GM21381 (cell line): ENCODE measurements at regions not wholly inside any gene's neighbourhood (a gene's known extent, or its start where the extent isn't known, plus 50 kb on each side); places are given as distances from the start of the nearest gene placed in this dataset.
"Not testable (repeated sequence)": the region's sequence is repeated elsewhere in the genome, so short reads cannot be mapped to it uniquely, and the experiment has no call there.

Source experiments
- ATAC-seq: cut with Tn5 transposase; IDR thresholded peaks from one replicate; pipeline ENCODE4 v1.9.1; 2021; ENCODE audit warnings: mild to moderate bottlenecking, moderate library complexity; ENCODE audit not compliant: unreplicated experiment

DNA sequence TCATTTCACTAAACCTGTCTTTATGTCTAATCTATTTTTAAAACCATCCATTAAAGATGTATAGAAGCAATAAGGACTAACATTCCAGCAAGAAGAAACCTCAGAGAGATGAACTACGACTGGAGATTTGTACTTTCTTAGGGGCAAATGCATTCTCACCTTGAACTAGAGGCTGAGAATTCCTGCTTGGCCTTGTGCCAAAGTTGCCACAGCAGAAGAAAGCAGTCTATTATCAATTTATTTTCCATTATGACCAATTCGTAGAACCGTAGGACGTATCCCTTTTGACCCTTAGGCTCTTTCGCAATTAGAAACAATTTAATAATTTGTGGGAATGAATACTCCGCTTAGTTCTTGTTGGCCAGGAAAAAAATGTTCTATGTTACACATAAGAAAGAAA, 1647.4 kb upstream of the CDH9 start:
- no peak for ATAC-seq

DNA sequence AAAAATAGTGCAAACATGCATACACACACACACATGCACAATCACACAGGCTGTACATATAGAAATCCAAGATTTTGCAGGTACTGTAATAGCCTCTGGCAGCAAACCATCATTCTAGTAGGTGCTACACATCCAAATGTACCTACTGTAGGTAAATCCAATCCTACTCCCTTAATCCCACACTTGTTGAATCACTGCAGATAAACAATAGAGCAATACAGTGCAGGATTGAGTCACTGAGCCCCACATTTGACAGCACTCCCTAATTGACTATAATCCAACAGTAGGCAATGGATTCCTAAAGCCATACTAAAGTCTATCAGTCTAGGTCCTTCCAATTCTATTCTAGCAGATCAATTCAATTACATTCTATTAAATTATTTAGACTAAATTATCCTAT, 1640.5 kb upstream of the CDH9 start:
- ATAC-seq, result no peak

DNA sequence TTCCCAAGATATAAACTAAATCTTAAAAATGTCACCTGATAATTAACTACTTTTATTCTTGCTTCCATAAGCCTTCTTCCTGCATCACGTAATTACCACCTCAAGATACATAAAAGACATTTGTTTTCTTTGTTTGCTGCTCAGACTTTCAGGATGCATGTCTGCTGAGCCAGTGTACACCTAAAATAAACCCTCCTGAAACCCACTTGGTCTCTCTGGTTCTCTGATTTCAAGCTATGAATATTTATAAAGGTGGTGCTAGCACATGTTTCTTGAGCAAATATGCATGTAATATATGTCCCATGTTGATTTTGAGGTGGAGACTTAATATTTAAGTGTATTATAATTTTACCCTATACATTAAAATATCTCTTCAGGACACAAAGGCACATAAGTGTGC, 1627.7 kb upstream of the CDH9 start:
- ATAC-seq, result no peak

DNA sequence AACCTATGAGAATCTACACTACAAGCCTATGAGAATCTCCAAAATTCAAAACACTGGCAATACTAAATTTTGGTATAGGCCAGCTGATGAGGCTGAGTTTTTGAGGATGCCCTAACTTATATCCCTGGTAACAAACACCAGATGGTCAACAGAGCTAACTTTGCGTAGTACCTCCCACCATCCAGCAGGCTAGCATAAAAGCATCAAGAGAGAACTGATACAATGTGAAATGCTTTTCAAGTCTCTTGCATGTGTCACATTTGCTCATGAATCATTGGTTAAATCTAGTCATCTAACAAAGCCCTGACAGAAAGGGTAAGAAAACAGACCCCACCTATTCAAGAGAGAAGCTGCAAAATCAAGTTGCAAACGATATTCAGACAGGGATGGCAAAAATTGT, 1609.7 kb upstream of the CDH9 start:
- ATAC-seq, result no peak

DNA sequence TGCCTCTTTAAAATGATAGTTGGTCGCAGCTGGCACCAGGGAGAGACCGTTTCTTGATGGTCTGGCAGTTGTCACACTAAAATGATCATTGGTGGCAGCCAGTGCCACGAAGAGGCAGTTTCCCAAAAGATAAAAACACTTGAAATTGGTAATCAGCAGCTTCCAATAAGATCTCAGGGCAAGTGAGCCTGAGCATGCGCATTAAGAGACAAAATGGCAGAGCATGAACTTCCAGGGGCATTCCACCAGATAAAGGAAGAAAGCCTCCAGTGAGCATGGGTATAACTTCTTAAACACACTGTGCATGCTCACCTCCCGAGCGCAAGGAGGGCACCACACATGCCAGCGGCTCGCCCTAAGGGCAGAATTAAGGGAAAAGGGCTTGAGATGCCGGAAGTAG, 1594.2 kb upstream of the CDH9 start:
- ATAC-seq, result no peak

DNA sequence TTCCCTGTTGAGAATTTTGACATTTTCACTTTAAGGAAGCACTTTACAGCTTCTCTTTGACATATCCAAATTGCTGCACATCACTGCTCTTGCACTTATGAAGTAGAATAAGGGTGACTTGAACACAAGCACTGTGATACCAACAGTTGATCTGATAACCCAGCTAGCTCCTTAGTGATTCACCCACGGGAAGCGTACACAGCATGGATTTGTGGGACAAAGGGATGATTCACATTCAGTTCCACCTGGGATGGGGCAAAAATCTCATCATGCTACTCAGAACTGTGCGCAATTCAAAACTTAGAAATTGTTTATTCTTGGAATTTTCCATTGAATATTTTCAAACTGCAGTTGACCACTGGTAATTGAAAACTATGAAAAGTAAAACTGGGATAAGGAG, 1565.5 kb upstream of the CDH9 start:
- no peak for ATAC-seq

DNA sequence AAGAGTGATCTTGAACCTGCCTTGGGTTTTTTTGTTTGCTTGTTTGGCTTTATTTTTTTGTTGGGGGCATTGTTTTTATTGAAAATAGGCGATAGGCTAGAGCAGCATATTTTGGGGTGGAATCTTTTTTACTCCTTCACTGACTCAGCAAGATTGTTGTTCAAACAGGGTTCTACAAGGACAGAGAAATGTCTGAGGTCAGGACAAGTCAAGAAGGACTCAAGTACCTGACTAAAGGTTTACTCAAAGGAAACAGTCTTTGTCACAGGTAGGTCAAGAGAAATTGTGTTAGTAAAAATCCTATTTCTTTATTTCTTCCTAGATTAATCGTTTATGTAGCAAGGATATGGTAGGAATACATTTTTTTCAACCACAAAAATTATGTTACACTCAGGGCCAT, 1564.0 kb upstream of the CDH9 start:
- no peak for ATAC-seq

DNA sequence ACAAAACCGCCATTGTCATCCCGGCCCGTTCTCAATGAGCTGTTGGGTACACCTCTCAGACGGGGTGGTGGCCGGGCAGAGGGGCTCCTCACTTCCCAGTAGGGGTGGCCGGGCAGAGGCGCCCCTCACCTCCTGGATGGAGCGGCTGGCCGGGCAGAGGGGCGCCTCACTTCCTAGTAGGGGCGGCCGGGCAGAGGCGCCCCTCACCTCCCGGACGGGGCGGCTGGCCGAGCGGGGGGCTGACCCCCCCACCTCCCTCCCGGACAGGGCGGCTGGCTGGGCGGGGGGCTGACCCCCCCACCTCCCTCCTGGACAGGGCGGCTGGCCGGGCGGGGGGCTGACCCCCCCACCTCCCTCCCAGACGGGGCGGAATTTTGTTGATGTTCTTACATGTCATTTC, 1558.3 kb upstream of the CDH9 start:
- ATAC-seq, result not testable (repeated sequence)

DNA sequence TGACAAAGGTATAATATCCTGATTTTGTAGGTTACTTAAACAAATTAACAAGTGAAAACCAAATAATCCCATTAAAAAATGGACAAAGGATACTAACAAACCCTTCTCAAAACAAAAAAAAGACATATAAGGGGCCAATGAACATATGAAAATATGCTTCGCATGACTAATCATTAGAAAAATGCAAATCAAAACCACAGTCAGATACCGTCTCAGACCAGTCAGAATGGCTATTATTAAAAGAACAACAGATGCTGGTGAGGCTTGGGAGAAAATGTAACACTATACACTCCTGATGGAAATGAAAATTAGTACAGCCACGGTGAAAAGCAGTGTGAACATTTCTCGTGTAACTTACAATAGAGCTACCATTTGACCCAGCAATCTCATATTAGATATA, 1542.2 kb upstream of the CDH9 start:
- no peak for ATAC-seq

DNA sequence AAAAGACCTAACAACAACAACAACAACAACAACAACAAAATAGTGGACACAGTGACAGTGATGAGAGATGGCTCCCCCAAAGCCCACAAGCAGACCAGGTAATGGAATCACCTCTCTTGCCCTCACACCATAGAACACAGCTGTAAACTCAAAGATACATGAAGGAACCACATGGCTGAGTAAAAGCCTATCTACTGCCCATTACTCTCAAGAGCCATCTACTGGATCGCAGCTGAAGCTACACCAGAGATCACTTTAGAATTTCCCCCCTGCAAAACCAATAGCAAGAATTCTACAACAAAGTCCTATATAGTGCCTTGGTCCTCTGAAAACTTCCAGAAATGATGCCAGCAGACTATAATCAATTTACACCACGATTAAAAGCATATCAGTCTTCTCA, 1537.6 kb upstream of the CDH9 start:
- no peak for ATAC-seq

DNA sequence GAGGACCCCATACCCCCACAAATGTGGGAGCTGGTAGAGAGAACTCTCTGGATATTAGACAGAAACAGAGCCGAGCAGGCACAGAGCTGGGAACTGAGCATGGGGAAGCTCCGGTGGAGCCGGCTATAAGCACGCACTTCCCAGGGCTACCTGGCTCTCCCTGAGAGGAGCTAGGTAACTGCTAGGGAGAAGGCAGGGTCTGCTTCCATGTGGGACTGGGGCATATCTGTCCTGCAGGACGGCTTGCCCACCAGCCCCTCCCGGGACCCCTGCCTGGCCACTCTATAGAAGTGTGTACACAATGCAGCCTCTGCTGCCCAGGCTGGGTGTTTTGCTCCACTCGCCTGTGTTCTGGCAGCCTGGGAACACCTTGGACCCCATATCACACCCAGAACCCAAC, 1537.0 kb upstream of the CDH9 start:
- no peak for ATAC-seq

DNA sequence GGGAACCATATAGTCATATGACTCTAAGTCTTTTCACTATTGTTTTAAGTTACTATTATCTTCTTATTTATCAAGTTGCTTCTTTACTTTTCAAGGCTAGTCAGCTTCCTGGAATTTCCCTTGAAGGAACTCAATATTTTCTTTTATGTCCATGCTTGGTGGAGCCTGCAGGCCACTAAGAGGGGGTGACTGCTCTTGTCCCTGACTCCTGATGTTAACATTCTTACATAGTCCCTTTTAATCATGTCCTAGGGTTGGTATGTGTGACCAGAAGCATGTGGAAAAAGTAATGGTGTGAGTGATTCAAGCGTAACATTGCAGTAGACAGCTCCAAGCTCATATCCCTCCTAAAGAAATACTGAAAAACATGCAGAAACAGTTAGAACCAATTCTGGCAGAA, 1536.2 kb upstream of the CDH9 start:
- ATAC-seq, result no peak

DNA sequence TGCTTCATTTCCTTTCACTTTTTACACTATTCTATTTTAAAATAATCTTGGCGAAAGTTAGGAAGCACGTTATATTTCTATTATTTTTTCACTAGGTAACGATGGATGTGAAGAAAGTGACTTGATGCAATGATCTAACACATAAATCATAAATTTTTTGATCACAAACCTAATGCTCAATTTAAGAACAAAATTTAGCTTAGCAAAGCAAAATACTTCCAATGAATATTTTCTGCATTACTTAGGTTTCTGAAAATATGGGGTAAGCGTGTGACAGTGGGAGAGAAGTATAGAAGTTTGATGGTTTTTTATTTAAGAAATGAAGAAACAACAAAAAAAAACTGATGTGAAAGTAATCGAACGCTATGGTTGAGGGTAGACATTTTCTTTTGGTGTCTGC, 1528.7 kb upstream of the CDH9 start:
- ATAC-seq, result no peak

DNA sequence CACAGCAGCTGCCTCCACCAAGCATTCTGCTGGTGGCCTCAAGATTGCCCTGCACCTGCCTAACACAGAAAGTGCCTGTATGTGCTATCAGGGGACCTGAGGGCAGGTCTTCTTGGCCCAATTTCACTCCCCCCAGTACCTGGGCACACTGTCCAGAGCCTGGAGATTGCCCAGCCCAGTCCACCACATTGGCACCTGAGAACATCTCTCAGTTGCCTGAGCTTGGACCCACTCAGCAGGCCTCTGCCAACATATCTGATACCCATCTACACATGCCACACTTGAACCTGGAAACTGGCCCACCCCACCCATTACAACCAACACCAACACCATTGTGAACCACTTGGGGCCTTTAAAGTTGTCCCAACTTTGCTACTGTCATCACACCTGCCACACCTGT, 1523.1 kb upstream of the CDH9 start:
- ATAC-seq, result no peak

DNA sequence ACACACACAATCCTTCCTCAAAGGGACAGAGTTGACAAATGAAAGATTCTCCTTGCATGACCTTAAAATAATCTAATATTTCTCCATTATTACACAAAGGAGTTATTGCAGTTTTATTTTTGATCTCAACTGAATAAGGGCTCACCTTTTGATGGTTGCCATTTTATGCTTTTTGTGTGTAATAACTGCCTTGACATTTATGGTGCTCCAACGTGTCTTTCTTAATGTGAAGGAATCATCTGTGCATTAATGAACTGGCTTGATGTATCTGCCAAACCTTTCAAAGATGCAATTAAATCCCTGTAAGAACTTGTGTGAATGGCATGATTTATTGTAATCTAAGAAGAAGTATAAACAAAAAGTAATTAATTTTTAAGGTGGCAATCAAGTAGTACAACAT, 1519.8 kb upstream of the CDH9 start:
- ATAC-seq, result no peak

DNA sequence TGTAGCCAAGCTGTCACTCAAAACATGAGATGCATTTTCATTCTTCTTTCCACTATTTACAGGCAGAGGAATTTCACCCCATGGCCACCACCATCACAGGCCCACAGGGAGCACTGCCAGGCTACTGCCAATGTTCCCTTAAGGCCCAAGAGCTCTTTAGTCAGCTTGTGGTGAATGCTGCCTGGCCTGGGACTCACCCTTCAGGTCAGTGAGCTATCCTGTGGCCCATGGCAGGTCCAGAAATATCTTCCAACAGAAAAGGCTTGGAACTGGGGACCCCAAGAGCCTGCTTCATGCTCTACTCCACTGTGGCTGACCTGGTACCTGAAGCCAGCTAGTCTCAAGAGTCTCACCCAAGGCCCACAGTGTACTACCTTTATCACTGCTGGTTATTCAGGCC, 1518.7 kb upstream of the CDH9 start:
- ATAC-seq, result no peak

DNA sequence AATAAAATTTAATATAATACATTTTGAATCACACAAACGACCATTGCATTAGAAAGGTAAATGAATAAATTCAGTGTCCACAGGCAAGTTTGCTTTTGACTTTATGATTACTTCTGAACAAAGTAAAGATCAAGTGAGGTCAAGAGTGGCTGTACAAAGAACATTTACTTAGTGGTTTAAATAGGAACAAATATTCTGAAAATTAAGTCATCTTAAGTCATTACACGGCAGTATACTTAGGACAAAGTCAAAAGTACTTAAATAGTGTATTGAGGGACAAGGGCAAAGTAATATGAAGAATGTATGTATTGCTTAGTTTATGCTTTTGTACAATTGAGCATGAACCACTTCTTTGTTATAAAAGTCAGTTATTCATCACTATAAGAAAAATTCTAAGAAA, 1511.2 kb upstream of the CDH9 start:
- ATAC-seq, result no peak

DNA sequence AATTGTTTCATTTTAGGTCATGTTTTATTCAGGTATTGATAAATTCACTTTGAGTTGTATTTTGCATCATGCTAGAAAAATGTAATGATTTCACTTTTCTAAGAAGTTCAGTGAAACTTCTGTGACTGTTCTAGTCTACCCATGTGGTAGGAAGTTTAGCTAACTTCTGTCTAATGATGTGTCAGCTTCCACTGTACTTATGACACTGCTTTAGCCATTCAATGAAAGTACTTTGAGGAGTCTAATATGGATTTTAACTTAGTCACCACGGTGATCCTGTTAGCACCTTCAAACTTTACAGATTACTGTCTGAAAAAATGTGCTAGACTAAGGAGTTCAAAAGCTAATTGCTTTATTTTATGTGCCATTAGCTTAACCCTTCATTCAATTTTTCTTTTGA, 1510.5 kb upstream of the CDH9 start:
- no peak for ATAC-seq

DNA sequence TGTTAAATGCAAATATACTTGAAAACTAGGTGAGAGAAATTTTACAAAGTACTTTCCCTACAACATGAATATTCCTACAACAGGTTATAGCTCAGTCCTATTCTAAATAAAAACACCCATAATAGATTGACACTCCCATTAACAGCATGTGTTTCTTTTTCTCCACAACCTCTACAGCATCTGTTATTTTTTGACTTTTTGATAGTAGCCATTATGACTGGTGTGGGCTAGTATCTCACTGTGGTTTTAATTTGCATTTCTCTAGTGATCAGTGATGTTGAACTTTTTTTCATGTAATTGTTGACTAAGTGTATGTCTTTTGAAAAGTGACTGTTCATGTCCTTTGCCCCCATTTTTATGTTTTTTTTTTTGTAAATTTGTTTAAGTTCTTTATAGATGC, 1506.1 kb upstream of the CDH9 start:
- no peak for ATAC-seq

DNA sequence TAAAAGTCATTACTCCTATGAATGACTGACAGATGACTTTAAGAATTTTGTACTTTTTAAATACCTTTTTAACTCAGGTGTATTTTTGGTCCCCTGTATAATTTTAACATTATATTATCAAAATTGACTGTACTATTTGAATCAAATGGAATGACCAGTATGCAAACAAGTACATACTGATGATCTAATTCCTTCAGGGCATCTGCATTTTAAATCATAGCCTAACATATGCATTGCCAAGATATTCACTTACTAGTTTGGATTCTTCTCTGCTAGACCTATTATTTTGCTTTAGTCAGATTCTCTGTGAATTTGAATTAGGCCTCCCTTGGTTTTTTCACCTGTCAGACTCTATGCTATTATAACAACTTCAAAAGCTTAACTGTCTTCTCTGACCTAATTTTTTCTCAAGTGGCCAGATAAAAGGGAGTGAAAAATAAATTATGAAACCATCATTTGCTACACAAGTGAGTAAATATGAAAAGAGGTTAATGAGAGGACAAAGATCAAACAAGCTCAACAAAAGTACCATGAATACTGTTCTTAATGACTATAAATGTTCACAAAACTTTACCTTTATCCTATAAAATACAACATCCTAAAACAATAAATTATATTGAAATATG, 1505.2 kb upstream of the CDH9 start:
- no peak for ATAC-seq

DNA sequence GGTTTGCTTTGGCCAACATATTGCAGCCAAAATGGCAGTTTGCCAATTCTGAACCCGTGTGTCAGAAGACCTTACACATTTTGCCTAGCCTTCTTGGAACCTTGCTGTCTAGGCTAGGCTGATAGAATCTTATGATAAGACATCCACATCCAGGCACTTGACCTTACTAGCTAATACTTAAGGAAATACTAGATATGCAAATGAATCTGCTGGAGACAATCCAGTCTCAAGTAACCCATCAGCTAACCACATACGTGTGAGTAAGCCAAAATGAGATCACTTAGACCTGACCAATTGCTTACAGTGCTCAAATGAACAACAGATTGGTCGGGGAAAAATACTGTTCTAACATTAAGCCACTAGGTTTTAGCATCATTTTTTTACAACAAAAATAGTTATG, 1504.6 kb upstream of the CDH9 start:
- no peak for ATAC-seq

DNA sequence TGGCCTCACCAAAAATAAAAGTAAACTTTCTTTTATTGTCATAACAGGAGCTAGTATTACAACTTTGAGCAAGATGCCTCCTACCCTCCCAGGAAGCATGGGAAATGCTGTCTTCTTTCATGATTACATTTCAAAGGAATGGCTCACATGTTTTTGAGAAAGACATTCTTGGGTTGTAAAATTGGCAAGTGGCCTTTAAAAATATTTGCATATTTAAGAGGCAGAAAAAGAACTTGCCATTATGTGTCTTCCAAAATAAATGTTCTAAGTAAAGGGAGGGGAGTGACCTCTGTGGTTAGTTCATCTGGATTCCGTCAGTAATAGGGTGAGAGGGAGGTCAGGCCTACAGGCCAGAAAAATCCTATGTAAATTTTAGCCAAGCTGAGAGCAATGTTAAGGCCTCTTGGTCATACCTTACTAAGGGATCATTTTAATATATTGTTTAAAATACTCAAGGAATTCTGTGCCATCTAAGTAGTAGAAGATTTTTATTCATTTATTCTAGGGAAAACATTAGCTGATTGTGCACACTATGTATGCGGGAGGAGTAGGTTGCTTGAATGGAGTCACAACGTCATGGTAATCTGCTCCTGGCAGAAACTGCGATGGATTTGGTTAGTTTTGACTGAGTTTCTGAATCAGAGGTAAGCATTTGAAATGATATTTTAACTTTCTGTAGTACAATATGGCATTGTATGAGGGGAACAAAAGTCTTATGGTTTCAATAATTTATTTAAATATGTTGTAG, 1485.7 kb upstream of the CDH9 start:
- no peak for ATAC-seq

DNA sequence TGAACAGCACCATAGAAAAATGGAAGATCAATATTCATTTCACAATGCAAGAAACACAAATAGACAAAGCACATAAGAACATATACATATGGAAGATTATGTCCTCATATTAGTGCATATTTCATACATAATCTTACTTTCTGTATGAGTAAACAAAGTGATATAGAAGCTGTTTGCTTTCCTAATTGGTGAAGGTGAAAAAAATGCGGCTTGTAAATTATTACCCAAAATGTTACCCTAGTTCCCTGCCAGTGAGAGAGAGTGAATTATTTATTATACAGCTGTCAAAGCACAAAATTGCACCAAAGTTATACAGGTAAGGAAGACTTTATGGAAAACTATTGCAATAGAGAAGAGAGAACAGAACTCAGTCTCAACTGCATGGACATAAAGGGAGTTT, 1485.0 kb upstream of the CDH9 start:
- no peak for ATAC-seq
